ENCODE measurements at regions not wholly inside any gene's neighbourhood (a gene's known extent, or its start where the extent isn't known, plus 50 kb on each side); places are given as distances from the start of the nearest gene placed in this dataset.

- Histone ChIP-seq H2AFZ (ENCODE audit: low read length) (no peak overlapping the region), H3K27me3 (ENCODE audit: insufficient read depth, low read length, poor library complexity, severe bottlenecking) (no peaks in the 10 kb centered on the region), H3K36me3 (ENCODE audit: insufficient read depth, low read length) (no peaks in the 10 kb centered on the region), H3K9ac (ENCODE audit: low read depth, low read length, poor library complexity, severe bottlenecking) (no peak overlapping the region), H3K4me1 (ENCODE audit: insufficient read depth, low read length, poor library complexity, severe bottlenecking) (no peaks in the 10 kb centered on the region), H3K9me3 (ENCODE audit: insufficient read depth, low read depth, low read length) (no peaks in the 10 kb centered on the region), H4K20me1 (ENCODE audit: insufficient read depth, low read length, poor library complexity, severe bottlenecking) (no peaks in the 10 kb centered on the region), H3F3A (ENCODE audit: low read depth) (no peaks in the 10 kb centered on the region), H3K79me2 (ENCODE audit: insufficient read depth, low read length) (no peaks in the 10 kb centered on the region), H3K4me3 (ENCODE audit: low read length, poor library complexity, severe bottlenecking) (no peak overlapping the region), H3K4me2 (ENCODE audit: low read depth, low read length, poor library complexity, severe bottlenecking) (no peak overlapping the region), H3K9me2 (replicated peaks; ENCODE audit: low read depth, low read length) (no peaks in the 10 kb centered on the region)
- TF ChIP-seq EZH2phosphoT487 (IDR thresholded peaks at IDR 0.05; ENCODE audit: borderline replicate concordance) (no peak), CTCF (conservative IDR thresholded peaks at IDR 0.05; ENCODE audit: low read length) (no peak)
These were observed 451.6 kb downstream of the TRHDE start for GRCh38 chr12:72723732-72724131.

GRCh38 chr12:72729451-72730010, 457.4 kb downstream of the TRHDE start:
- Histone ChIP-seq H3K9ac (ENCODE audit: low read depth, low read length, poor library complexity, severe bottlenecking) (no peak overlapping the region), H3K36me3 (ENCODE audit: insufficient read depth, low read length) (no peaks in the 10 kb centered on the region), H3K4me3 (ENCODE audit: low read length, poor library complexity, severe bottlenecking) (no peak overlapping the region), H3K4me1 (ENCODE audit: insufficient read depth, low read length, poor library complexity, severe bottlenecking) (no peaks in the 10 kb centered on the region), H3K4me2 (ENCODE audit: low read depth, low read length, poor library complexity, severe bottlenecking) (no peak overlapping the region), H4K20me1 (ENCODE audit: insufficient read depth, low read length, poor library complexity, severe bottlenecking) (no peaks in the 10 kb centered on the region), H3K9me2 (replicated peaks; ENCODE audit: low read depth, low read length) (no peaks in the 10 kb centered on the region), H3K27me3 (ENCODE audit: insufficient read depth, low read length, poor library complexity, severe bottlenecking) (no peaks in the 10 kb centered on the region), H3F3A (ENCODE audit: low read depth) (no peaks in the 10 kb centered on the region), H3K9me3 (ENCODE audit: insufficient read depth, low read depth, low read length) (no peaks in the 10 kb centered on the region), H2AFZ (ENCODE audit: low read length) (no peak overlapping the region), H3K79me2 (ENCODE audit: insufficient read depth, low read length) (no peaks in the 10 kb centered on the region)
- TF ChIP-seq EZH2phosphoT487 (IDR thresholded peaks at IDR 0.05; ENCODE audit: borderline replicate concordance), result no peak
- no peak for TF ChIP-seq CTCF (conservative IDR thresholded peaks at IDR 0.05; ENCODE audit: low read length)

- Histone ChIP-seq H3K9ac (ENCODE audit: low read depth, low read length, poor library complexity, severe bottlenecking) (no peak overlapping the region), H3F3A (ENCODE audit: low read depth) (no peaks in the 10 kb centered on the region), H2AFZ (ENCODE audit: low read length) (no peak overlapping the region), H3K27me3 (ENCODE audit: insufficient read depth, low read length, poor library complexity, severe bottlenecking) (no peaks in the 10 kb centered on the region), H3K9me3 (ENCODE audit: insufficient read depth, low read depth, low read length) (no peaks in the 10 kb centered on the region), H3K36me3 (ENCODE audit: insufficient read depth, low read length) (no peaks in the 10 kb centered on the region), H3K9me2 (replicated peaks; ENCODE audit: low read depth, low read length) (no peaks in the 10 kb centered on the region), H3K79me2 (ENCODE audit: insufficient read depth, low read length) (no peaks in the 10 kb centered on the region), H3K4me2 (ENCODE audit: low read depth, low read length, poor library complexity, severe bottlenecking) (no peak overlapping the region), H3K4me1 (ENCODE audit: insufficient read depth, low read length, poor library complexity, severe bottlenecking) (peaks cover 7% of the 10 kb centered on the region), H4K20me1 (ENCODE audit: insufficient read depth, low read length, poor library complexity, severe bottlenecking) (no peaks in the 10 kb centered on the region), H3K4me3 (ENCODE audit: low read length, poor library complexity, severe bottlenecking) (no peak overlapping the region)
- no peak for TF ChIP-seq EZH2phosphoT487 (IDR thresholded peaks at IDR 0.05; ENCODE audit: borderline replicate concordance)
- TF ChIP-seq CTCF (conservative IDR thresholded peaks at IDR 0.05; ENCODE audit: low read length), result no peak
These were observed 462.4 kb downstream of the TRHDE start for GRCh38 chr12:72734581-72734980.

Measured in Loucy (cell line).